SK-N-SH (cell line): ENCODE measurements at regions not wholly inside any gene's neighbourhood (a gene's known extent, or its start where the extent isn't known, plus 50 kb on each side); places are given as distances from the start of the nearest gene placed in this dataset.

Experiments used
- CTCF ChIA-PET: fragments of 300-600, 350-600 bp; formaldehyde crosslinking; extraction: SDS; loops from one replicate; lab custom pipeline; 2021; lab: Yijun Ruan, JAX
- POLR2A ChIA-PET: fragments of 350-600 bp; sonication (Branson Sonifier 250); formaldehyde crosslinking; extraction: SDS; loops from one replicate; lab custom pipeline; 2020; ENCODE audit warnings: antibody characterized with exemption, inconsistent platforms; lab: Yijun Ruan, JAX
- DNase-seq: peaks from one replicate; pipeline ENCODE4 v3.0.0; 2012
- H2AFZ ChIP-seq: fragments of 200-600 bp; sonication (generic); 2 replicates; pipeline ENCODE4 v1.8.1; 2016; ENCODE audit warnings: antibody characterized with exemption, mild to moderate bottlenecking, low read depth
- H3F3A ChIP-seq: fragments of 200-600 bp; sonication (generic); replicated peaks from 2 replicates; pipeline ENCODE3; 2016; ENCODE audit warnings: antibody characterized with exemption, mild to moderate bottlenecking; ENCODE audit not compliant: insufficient read depth
- H3K27ac ChIP-seq, 2 experiments: fragments of 200-500 bp in 1 of 2; fragments of 200-600 bp in 1 of 2; sonication (Bioruptor generic) in 1 of 2; sonication (generic), shearing (Covaris generic) in 1 of 2; 2 replicates each; pipeline versions ENCODE4 v1.5.1 to v1.6.1; 2014 to 2016; ENCODE audit warnings: low read depth in 2 of 2, inconsistent platforms in 1 of 2, low read length in 1 of 2, mild to moderate bottlenecking in 1 of 2, mixed read lengths in 1 of 2
- H3K27me3 ChIP-seq: fragments of 200-600 bp; sonication (generic), shearing (Covaris generic); 2 replicates; pipeline ENCODE4 v1.6.1; 2016; ENCODE audit warnings: mixed run types; ENCODE audit not compliant: insufficient read depth
- H3K36me3 ChIP-seq, 2 experiments: fragments of 200-500 bp in 1 of 2; fragments of 200-600 bp in 1 of 2; sonication (Bioruptor generic) in 1 of 2; sonication (generic) in 1 of 2; replicated peaks in 1 of 2; 2 replicates each; pipeline versions ENCODE3 to v1.5.1; 2014 to 2016; ENCODE audit warnings: low read length in 1 of 2, mild to moderate bottlenecking in 1 of 2; ENCODE audit not compliant: insufficient read depth in 2 of 2, control insufficient read depth in 1 of 2
- H3K4me1 ChIP-seq, 2 experiments: fragments of 200-500 bp in 1 of 2; fragments of 200-600 bp in 1 of 2; sonication (Bioruptor generic) in 1 of 2; sonication (generic), shearing (Covaris generic) in 1 of 2; 2 replicates each; pipeline versions ENCODE4 v1.5.1 to v1.6.1; 2014 to 2016; ENCODE audit warnings: low read depth in 1 of 2, low read length in 1 of 2, mixed run types in 1 of 2; ENCODE audit not compliant: insufficient read depth in 2 of 2, control insufficient read depth in 1 of 2
- H3K4me2 ChIP-seq: fragments of 200-600 bp; sonication (generic), shearing (Covaris generic); 2 replicates; pipeline ENCODE4 v1.6.1; 2017; ENCODE audit warnings: mixed run types
- H3K4me3 ChIP-seq, 2 experiments: fragments of 200-500 bp in 1 of 2; fragments of 200-600 bp in 1 of 2; sonication (Bioruptor generic) in 1 of 2; sonication (generic), shearing (Covaris generic) in 1 of 2; 2 replicates each; pipeline versions ENCODE4 v1.5.1 to v1.8.1; 2014 to 2016; ENCODE audit warnings: low read depth in 2 of 2, inconsistent platforms in 1 of 2, low read length in 1 of 2, mild to moderate bottlenecking in 1 of 2, mixed read lengths in 1 of 2, moderate library complexity in 1 of 2
- H3K79me2 ChIP-seq: fragments of 200-600 bp; sonication (generic); 2 replicates; pipeline ENCODE4 v1.8.1; 2017; ENCODE audit warnings: mild to moderate bottlenecking; ENCODE audit not compliant: insufficient read depth
- H3K9ac ChIP-seq: fragments of 200-600 bp; sonication (generic); 2 replicates; pipeline ENCODE4 v1.6.1; 2017; ENCODE audit warnings: mixed run types
- H3K9me2 ChIP-seq: fragments of 200-600 bp; sonication (generic); 2 replicates; pipeline ENCODE4 v1.6.1; 2017; ENCODE audit warnings: mixed run types
- H3K9me3 ChIP-seq: fragments of 200-600 bp; sonication (generic); 2 replicates; pipeline ENCODE4 v1.6.1; 2017; ENCODE audit warnings: mixed run types, mild to moderate bottlenecking, moderate library complexity
- H4K20me1 ChIP-seq: fragments of 200-600 bp; sonication (generic); 2 replicates; pipeline ENCODE4 v1.6.1; 2017; ENCODE audit warnings: mild to moderate bottlenecking, mixed run types; ENCODE audit not compliant: insufficient read depth
- ELF1 ChIP-seq: IDR thresholded peaks from 2 replicates; pipeline ENCODE4 v1.4.0; 2012
- EZH2phosphoT487 ChIP-seq: fragments of 200-600 bp; sonication (generic); IDR thresholded peaks from 2 replicates; pipeline ENCODE4 v1.6.1; 2017; ENCODE audit warnings: low read depth, mixed run types, mild to moderate bottlenecking, antibody characterized with exemption, moderate library complexity, borderline replicate concordance
- FOSL2 ChIP-seq: IDR thresholded peaks from 2 replicates; pipeline ENCODE4 v1.4.0; 2012; ENCODE audit warnings: low read depth, mild to moderate bottlenecking, moderate library complexity, borderline replicate concordance
- GABPA ChIP-seq: IDR thresholded peaks from 2 replicates; pipeline ENCODE4 v1.4.0; 2012; ENCODE audit warnings: low read depth, mild to moderate bottlenecking
- GATA2 ChIP-seq: sonication (generic); formaldehyde crosslinking; IDR thresholded peaks from 2 replicates; pipeline ENCODE4 v1.5.0; 2020; ENCODE audit warnings: mild to moderate bottlenecking, missing genetic modification reagents
- JUND ChIP-seq: IDR thresholded peaks from 2 replicates; pipeline ENCODE4 v1.4.0; 2012
- NFIC ChIP-seq: IDR thresholded peaks from 2 replicates; pipeline ENCODE4 v1.4.0; 2012; ENCODE audit warnings: borderline replicate concordance
- NRF1 ChIP-seq: IDR thresholded peaks from 2 replicates; pipeline ENCODE4 v1.6.1; 2012; ENCODE audit warnings: low read depth, mild to moderate bottlenecking, low read length
- RCOR1 ChIP-seq: fragments of 150-350 bp; IDR thresholded peaks from 2 replicates; pipeline ENCODE4 v1.6.1; 2017; ENCODE audit warnings: antibody characterized with exemption, low read length
- RFX5 ChIP-seq: IDR thresholded peaks from 2 replicates; pipeline ENCODE4 v1.6.1; 2012; ENCODE audit warnings: mild to moderate bottlenecking, improper control_type of control experiment, low read length
- TCF12 ChIP-seq: IDR thresholded peaks from 2 replicates; pipeline ENCODE4 v1.4.0; 2012
- WGBS: methylation state at CpG from one replicate; pipeline ENCODE4 v1.1.6; 2017; ENCODE audit warnings: low lambda C conversion rate; 5-methylcytosine and 5-hydroxymethylcytosine counted together
- TF ChIP-seq, protein P1 (sequence below): IDR thresholded peaks from 2 replicates; pipeline ENCODE4; 2012
- TF ChIP-seq, protein P2 (sequence below): IDR thresholded peaks from 2 replicates; pipeline ENCODE4 v1.4.0; 2012; ENCODE audit warnings: low read depth
- TF ChIP-seq, protein P3 (sequence below): fragments of 150-350 bp; IDR thresholded peaks from 2 replicates; pipeline ENCODE4 v1.6.1; 2017; ENCODE audit warnings: antibody characterized with exemption, low read length, low read depth, borderline replicate concordance

DNA sequence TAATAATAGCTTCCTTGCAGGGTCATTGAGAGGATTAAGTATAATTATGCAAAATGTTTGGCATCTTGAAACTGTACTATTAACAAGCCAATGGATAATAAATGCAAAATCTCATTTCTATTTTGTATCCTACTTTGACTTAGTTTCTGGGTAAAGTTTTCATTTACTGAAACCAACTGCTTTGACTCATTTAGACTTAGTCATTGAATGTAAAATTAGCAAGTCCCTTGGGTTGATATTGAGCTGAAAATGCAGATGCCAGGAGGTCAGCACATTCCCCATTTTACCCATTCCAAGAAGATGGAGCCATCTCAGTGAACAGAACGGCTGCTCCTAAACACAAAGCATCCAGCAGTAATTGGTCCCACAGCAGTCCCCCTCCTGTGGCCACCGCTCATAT, 74.7 kb upstream of the GATB start:
- H3K9me2 ChIP-seq: no peaks in the 10 kb centered on the region
- no peak for DNase-seq
- H3K79me2 ChIP-seq: no peaks in the 10 kb centered on the region
- no peak overlapping the region for H2AFZ ChIP-seq
- no peak for TF ChIP-seq TCF12
- no peak for TF ChIP-seq EZH2phosphoT487
- TF ChIP-seq NFIC: no peak
- no peak for TF ChIP-seq JUND
- TF ChIP-seq RFX5: no peak
- TF ChIP-seq GABPA: no peak
- TF ChIP-seq, protein P1, sequence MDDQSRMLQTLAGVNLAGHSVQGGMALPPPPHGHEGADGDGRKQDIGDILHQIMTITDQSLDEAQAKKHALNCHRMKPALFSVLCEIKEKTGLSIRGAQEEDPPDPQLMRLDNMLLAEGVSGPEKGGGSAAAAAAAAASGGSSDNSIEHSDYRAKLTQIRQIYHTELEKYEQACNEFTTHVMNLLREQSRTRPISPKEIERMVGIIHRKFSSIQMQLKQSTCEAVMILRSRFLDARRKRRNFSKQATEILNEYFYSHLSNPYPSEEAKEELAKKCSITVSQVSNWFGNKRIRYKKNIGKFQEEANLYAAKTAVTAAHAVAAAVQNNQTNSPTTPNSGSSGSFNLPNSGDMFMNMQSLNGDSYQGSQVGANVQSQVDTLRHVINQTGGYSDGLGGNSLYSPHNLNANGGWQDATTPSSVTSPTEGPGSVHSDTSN: no peak
- TF ChIP-seq ELF1: no peak
- no peak for TF ChIP-seq NRF1
- no peak for TF ChIP-seq GATA2 (CRISPR knock-in tag)
- TF ChIP-seq RCOR1: no peak
- TF ChIP-seq, protein P2, sequence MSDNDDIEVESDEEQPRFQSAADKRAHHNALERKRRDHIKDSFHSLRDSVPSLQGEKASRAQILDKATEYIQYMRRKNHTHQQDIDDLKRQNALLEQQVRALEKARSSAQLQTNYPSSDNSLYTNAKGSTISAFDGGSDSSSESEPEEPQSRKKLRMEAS: no peak
- TF ChIP-seq FOSL2: no peak
- no peaks in the 10 kb centered on the region for H3K27me3 ChIP-seq
- no peaks in the 10 kb centered on the region for H4K20me1 ChIP-seq
- ChIA-PET CTCF (interaction anchor here (1.2 kb wide), 1 partner anchor 34 kb away, joined by 7 read pairs; no protein-coding TSS in a partner anchor), POLR2A (no interaction called here)
- H3K4me1 ChIP-seq: no peaks in the 10 kb centered on the region
- no peaks in the 10 kb centered on the region for H3K36me3 ChIP-seq
- WGBS: 19% methylated on average over 2 of the region's 2 CpGs
- H3K4me3 ChIP-seq: no peak overlapping the region
- H3K9ac ChIP-seq: no peak overlapping the region
- H3K27ac ChIP-seq: no peak overlapping the region
- no peaks in the 10 kb centered on the region for H3F3A ChIP-seq
- no peaks in the 10 kb centered on the region for H3K9me3 ChIP-seq
- H3K4me2 ChIP-seq: no peak overlapping the region

DNA sequence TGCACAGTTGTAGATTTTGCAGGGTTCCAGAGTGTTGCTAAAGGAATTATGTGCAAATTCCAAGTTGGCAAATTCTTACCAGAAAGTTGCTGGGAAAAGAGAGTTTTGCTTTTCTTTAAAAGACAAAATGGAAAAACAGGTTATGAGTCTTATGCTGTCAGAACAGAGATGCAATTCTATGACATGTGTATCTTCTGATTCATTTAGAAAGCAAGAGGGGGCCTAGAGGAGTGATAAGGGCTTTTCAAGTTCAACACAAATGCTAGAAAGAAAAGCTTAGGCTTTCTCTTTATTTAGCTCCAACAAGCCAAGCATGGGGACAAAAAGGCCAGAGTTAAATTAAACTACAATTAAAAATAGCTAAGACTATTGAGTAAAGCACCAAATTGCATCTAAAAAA, 72.4 kb upstream of the GATB start:
- H3K79me2 ChIP-seq: no peaks in the 10 kb centered on the region
- H3K4me1 ChIP-seq: no peaks in the 10 kb centered on the region
- no peaks in the 10 kb centered on the region for H3K9me2 ChIP-seq
- H2AFZ ChIP-seq: no peak overlapping the region
- no peak overlapping the region for H3K27ac ChIP-seq
- POLR2A ChIA-PET: no interaction called here
- no peaks in the 10 kb centered on the region for H3F3A ChIP-seq
- no peaks in the 10 kb centered on the region for H3K9me3 ChIP-seq
- H3K9ac ChIP-seq: no peak overlapping the region
- TF ChIP-seq, protein P3, sequence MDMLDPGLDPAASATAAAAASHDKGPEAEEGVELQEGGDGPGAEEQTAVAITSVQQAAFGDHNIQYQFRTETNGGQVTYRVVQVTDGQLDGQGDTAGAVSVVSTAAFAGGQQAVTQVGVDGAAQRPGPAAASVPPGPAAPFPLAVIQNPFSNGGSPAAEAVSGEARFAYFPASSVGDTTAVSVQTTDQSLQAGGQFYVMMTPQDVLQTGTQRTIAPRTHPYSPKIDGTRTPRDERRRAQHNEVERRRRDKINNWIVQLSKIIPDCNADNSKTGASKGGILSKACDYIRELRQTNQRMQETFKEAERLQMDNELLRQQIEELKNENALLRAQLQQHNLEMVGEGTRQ: no peak
- H4K20me1 ChIP-seq: no peaks in the 10 kb centered on the region
- CTCF ChIA-PET: no interaction called here
- no peak for DNase-seq
- no peak overlapping the region for H3K4me3 ChIP-seq
- H3K4me2 ChIP-seq: no peak overlapping the region
- no peaks in the 10 kb centered on the region for H3K36me3 ChIP-seq
- H3K27me3 ChIP-seq: no peaks in the 10 kb centered on the region
